AG10803 (cell line): ENCODE measurements at regions not wholly inside any gene's neighbourhood (a gene's known extent, or its start where the extent isn't known, plus 50 kb on each side); places are given as distances from the start of the nearest gene placed in this dataset.

Experiments used
- DNase-seq: peaks from one replicate; pipeline ENCODE4 v3.0.0; 2010; ENCODE audit warnings: low read depth
- H3K4me3 ChIP-seq: 2 replicates; pipeline ENCODE4 v1.5.1; 2011; ENCODE audit warnings: mild to moderate bottlenecking, low read length, control low read depth
- CTCF ChIP-seq: conservative IDR thresholded peaks from 2 replicates; pipeline ENCODE4 v1.5.1; 2011; ENCODE audit warnings: mild to moderate bottlenecking, low read length, control low read depth, inconsistent platforms

- H3K4me3 ChIP-seq = no peak overlapping the region
- DNase-seq = no peak
- no peak for TF ChIP-seq CTCF
Measured at GRCh38 chr12:20967756-20968155, 157.3 kb downstream of the SLCO1B3 start.

GRCh38 chr12:20969766-20970165, 159.3 kb downstream of the SLCO1B3 start:
- no peak overlapping the region for H3K4me3 ChIP-seq
- DNase-seq = no peak
- no peak for TF ChIP-seq CTCF

- no peak overlapping the region for H3K4me3 ChIP-seq
- no peak for DNase-seq
- no peak for TF ChIP-seq CTCF
Measured at GRCh38 chr12:20985399-20985798, 145.6 kb upstream of the SLCO1B1 start.

GRCh38 chr12:21001778-21002177, 129.2 kb upstream of the SLCO1B1 start:
- no peak for TF ChIP-seq CTCF
- H3K4me3 ChIP-seq = no peak overlapping the region
- DNase-seq = no peak

- no peak for DNase-seq
- TF ChIP-seq CTCF = no peak
- no peak overlapping the region for H3K4me3 ChIP-seq
Measured at GRCh38 chr12:21025656-21026055, 105.3 kb upstream of the SLCO1B1 start.

- DNase-seq = no peak
- TF ChIP-seq CTCF = no peak
- H3K4me3 ChIP-seq = no peak overlapping the region
Measured at GRCh38 chr12:21026302-21026701, 104.7 kb upstream of the SLCO1B1 start.

- no peak for TF ChIP-seq CTCF
- DNase-seq = no peak
- H3K4me3 ChIP-seq = no peak overlapping the region
Measured at GRCh38 chr12:21054334-21054733, 76.7 kb upstream of the SLCO1B1 start.
